GM18517 (cell line): ENCODE measurements at regions not wholly inside any gene's neighbourhood (a gene's known extent, or its start where the extent isn't known, plus 50 kb on each side); places are given as distances from the start of the nearest gene placed in this dataset.
"Not testable (repeated sequence)": the region's sequence is repeated elsewhere in the genome, so short reads cannot be mapped to it uniquely, and the experiment has no call there.

Source experiments
- ATAC-seq: cut with Tn5 transposase; IDR thresholded peaks from one replicate; pipeline ENCODE4 v1.9.1; 2021; ENCODE audit warnings: mild to moderate bottlenecking, moderate library complexity; ENCODE audit not compliant: unreplicated experiment

GRCh38 chr5:163934990-163935389 is 429.6 kb downstream of the MAT2B start:
- not testable (repeated sequence) for ATAC-seq

- ATAC-seq: no peak
These were observed 433.2 kb downstream of the MAT2B start for GRCh38 chr5:163938595-163938994.

DNA sequence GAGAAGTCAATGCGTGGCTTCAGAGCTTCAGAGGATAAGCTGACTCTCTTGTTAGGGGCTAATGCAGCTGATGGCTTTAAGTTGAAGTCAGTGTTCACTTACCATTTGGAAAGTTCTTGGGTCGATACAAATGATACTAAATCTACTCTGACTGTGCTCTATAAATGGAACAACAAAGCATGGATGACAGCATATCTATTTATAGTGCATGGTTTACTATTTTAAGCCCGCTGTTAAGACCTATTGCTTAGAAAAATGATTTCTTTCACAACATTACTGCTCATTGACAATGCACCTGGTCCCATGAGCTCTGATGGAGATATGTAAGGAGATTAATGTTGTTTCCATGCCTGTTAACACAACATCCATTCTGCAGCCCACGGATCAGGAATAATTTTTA is 435.7 kb downstream of the MAT2B start:
- ATAC-seq: no peak

- ATAC-seq: no peak
These were observed 438.1 kb downstream of the MAT2B start for GRCh38 chr5:163943546-163943945.

GRCh38 chr5:163944738-163945137 is 439.3 kb downstream of the MAT2B start:
- no peak for ATAC-seq

- ATAC-seq: no peak
These were observed 442.6 kb downstream of the MAT2B start for GRCh38 chr5:163947848-163948666.

GRCh38 chr5:163950248-163950647 is 444.8 kb downstream of the MAT2B start:
- no peak for ATAC-seq

DNA sequence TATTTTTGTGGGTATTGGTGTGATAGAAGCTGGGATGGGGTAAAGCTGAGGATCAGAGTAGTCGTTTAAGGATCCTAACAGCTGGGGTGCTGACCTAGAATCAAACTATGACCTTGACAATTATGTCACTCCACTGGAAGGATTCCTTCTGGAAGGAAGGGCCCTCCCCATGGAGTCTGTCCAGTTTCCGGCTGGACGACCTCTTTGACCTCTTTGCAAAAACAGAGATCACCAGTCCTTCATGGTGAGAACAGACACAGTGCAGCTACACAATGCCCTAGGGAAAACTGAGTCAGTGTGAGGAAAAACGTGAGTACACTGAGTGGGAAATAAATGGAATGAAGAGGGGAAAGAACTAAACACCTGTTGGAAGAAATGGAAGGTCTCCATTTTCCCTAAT is 445.6 kb downstream of the MAT2B start:
- ATAC-seq: no peak

DNA sequence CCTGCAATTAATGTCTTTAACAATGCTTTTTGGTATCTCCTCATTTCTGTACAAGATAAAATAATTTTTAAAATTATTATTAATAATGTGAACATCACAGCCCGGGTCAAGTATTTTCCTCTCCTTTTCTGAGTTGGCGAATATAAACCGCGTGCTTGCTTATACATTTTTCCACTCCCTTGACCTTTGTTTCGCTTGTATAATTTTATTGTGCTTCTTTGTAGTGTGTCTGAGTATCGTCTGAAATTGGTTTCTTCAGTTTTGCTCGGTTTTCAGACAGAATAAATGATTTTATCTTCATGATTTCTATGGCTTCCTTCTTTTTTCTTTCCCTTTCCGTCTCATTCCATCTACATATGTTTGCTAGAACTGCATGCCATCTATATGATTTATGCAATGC is 448.5 kb downstream of the MAT2B start:
- ATAC-seq: no peak

- not testable (repeated sequence) for ATAC-seq
These were observed 455.8 kb downstream of the MAT2B start for GRCh38 chr5:163961230-163961629.

GRCh38 chr5:163963881-163964280 is 458.5 kb downstream of the MAT2B start:
- ATAC-seq: no peak

DNA sequence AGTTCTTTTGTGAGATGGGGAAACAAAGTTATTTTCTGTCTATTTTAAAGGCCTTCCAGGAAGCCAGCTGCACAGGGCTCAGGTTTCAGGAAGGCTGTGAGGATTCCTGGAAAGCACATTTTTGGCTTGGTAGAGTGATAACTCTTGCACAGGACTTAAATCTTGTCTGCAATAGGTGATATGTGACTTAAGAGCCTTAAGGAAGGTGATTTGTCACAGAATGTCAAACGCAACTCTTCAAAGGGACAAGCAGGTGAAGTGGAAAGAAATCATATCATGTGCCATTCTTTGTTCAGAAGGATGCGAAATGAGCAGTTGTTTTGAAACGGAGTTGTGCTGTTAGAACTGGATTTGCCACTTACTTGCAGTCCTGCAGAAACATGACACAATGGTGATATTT is 459.3 kb downstream of the MAT2B start:
- no peak for ATAC-seq

DNA sequence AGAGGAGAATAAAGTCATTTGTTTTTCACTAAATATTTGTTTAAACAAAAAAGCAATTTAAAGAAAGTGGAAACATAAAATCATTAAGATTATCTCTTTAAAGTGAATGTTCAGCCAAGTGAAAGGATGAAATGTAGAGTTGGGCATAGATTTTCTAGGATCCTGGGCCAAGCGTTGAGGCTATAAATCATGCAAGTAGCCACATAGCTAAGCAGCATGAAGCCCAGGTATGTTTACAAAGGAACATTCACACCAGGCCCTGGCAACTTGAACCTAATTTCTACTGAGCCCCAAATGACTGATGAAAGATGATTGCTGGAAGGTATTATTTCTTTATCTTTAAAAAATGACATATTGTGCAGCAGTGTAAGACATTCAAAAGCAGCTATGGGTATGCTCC is 461.8 kb downstream of the MAT2B start:
- ATAC-seq: no peak

DNA sequence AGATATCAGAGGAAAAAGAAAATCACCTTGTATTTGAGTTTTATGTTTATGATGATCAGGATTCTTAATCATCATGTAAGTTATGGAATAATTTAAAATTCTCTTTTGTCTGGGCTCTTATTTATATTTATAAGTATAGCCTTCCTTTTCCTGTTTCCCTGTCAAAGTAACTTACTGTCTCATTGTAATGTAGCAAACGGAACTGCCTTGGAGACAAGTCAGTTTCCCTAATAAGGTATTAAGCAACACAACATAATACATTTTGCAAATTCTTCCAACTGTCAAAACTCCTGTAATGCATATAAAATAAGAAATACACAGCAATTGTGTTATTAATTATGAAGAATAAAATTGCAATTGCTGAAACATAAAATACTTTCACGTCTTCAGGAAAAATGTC is 463.2 kb downstream of the MAT2B start:
- ATAC-seq: no peak

DNA sequence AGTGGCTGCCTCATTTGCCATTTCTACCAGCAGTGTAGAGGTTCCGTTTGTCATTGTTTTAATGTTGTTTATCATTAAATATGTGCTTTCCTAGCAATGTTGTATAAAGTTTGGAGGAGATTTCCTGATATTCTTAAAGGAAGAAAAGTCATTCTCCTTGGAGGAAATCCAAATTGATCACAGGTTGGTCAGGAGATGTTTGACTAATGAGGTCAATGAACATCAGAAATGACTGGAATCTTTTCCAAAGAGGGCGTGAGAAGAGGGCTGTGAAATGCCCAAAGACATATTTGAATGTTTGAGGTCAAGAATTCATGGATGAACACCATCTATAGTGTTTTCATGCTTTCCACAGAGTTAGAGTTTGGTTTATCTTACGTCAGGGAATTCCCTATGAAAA is 471.3 kb downstream of the MAT2B start:
- no peak for ATAC-seq

GRCh38 chr5:163978897-163979296 is 473.5 kb downstream of the MAT2B start:
- no peak for ATAC-seq

DNA sequence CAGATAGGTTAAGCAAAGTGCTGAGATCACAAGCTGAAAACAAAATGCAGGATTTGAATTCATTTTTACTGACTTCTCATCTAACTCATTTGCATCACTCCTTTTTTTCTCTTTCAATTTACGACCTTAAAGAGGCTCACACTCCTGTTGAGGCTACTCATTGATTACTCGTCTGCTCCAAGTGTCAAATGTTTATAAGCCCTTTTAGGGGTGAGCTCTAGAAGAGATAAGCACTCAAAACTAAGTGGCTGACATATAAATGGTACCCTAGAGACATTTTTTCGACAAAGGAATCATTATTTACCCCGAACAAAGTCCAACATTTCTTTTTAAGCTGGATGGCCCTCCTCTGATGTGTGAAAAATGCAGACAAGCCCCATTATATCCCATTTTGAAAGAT is 483.1 kb downstream of the MAT2B start:
- no peak for ATAC-seq

- no peak for ATAC-seq
These were observed 487.7 kb downstream of the MAT2B start for GRCh38 chr5:163993126-163993525.

DNA sequence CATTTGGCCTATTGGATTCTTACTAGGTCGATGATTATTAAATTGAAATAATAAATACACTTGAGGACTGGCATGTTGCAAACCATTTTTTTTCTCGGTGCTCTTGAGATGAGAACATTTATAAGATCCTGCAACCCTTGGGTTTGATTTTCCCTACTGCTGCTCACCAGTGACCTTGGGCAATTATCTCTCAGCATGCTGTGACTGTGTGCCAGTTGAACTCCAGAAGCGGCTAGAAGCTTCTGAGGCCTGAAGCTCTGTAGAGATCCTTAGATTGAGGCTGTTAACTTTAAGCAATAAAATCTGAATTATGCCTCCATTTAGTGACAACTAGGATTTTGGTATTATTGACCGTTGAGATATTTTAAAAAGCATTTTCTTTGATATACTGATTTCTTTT is 489.8 kb downstream of the MAT2B start:
- ATAC-seq: no peak

- no peak for ATAC-seq
These were observed 492.5 kb downstream of the MAT2B start for GRCh38 chr5:163997965-163998364.

GRCh38 chr5:164000241-164000640 is 494.8 kb downstream of the MAT2B start:
- ATAC-seq: no peak

GRCh38 chr5:164000819-164001218 is 495.4 kb downstream of the MAT2B start:
- no peak for ATAC-seq

DNA sequence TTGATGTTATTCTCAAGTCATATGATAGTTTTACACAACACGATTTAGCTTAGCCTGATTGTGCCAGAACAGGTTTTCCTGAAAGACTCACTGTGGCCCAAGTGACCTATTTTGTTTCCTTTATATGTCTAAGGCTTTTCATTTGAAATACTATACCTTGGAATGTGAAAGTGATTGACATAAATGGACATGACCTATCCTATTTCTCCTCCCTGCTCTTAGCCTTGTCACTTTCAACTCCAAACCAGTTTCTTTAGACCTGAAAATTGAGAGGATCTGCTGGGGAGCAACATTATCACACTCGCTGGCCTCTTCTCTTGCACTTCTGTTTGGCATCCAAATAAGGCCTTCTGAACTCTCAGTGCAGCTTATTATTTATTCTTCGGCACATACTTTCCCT is 496.8 kb downstream of the MAT2B start:
- no peak for ATAC-seq
